PFSK-1 (cell line): ENCODE measurements at regions not wholly inside any gene's neighbourhood (a gene's known extent, or its start where the extent isn't known, plus 50 kb on each side); places are given as distances from the start of the nearest gene placed in this dataset.

Experiments used
- FOXP2 ChIP-seq: optimal IDR thresholded peaks from 2 replicates; pipeline ENCODE3; 2011; ENCODE audit warnings: borderline replicate concordance, control low read depth, inconsistent platforms; ENCODE audit not compliant: insufficient read depth; ENCODE audit errors: extremely low read length, extremely low read depth
- POLR2AphosphoS5 ChIP-seq: IDR thresholded peaks from 2 replicates; pipeline ENCODE4 v1.6.1; 2012; ENCODE audit warnings: low read depth, mild to moderate bottlenecking, control low read depth, low read length, moderate library complexity
- REST ChIP-seq, 2 experiments: IDR thresholded peaks; 2 replicates each; pipeline versions ENCODE4 v1.6.1 to v1.8.0; 2011 to 2012; ENCODE audit warnings: low read depth in 2 of 2, low read length in 2 of 2, control low read depth in 1 of 2, inconsistent platforms in 1 of 2, mild to moderate bottlenecking in 1 of 2, moderate library complexity in 1 of 2; ENCODE audit not compliant: insufficient read depth in 1 of 2
- SIN3A ChIP-seq: IDR thresholded peaks from 2 replicates; pipeline ENCODE4 v1.6.1; 2012; ENCODE audit warnings: mild to moderate bottlenecking, low read length, moderate library complexity, borderline replicate concordance; ENCODE audit not compliant: insufficient read depth
- TAF1 ChIP-seq: IDR thresholded peaks from 2 replicates; pipeline ENCODE4 v1.6.1; 2012; ENCODE audit warnings: low read length, control low read depth, borderline replicate concordance; ENCODE audit not compliant: insufficient read depth

GRCh38 chr3:145006271-145006670, 1034.6 kb downstream of the DIPK2A start:
- TF ChIP-seq POLR2AphosphoS5: no peak

- TF ChIP-seq TAF1 (no peak), REST (IDR thresholded peaks at IDR 0.05; ENCODE audit: insufficient read depth in 1 of 2, low read depth in 2 of 2, low read length in 2 of 2) (no peak), FOXP2 (no peak), SIN3A (no peak), POLR2AphosphoS5 (no peak)
Observed at GRCh38 chr3:145013931-145014330, 1042.3 kb downstream of the DIPK2A start.

GRCh38 chr3:145015253-145015652, 1043.6 kb downstream of the DIPK2A start:
- TF ChIP-seq SIN3A (no peak), POLR2AphosphoS5 (no peak), FOXP2 (no peak), TAF1 (no peak), REST (IDR thresholded peaks at IDR 0.05; ENCODE audit: insufficient read depth in 1 of 2, low read depth in 2 of 2, low read length in 2 of 2) (no peak)

- TF ChIP-seq FOXP2 (no peak), TAF1 (no peak), REST (IDR thresholded peaks at IDR 0.05; ENCODE audit: insufficient read depth in 1 of 2, low read depth in 2 of 2, low read length in 2 of 2) (no peak), SIN3A (no peak), POLR2AphosphoS5 (no peak)
Observed at GRCh38 chr3:145017959-145018358, 1046.3 kb downstream of the DIPK2A start.

- TF ChIP-seq TAF1 (no peak), FOXP2 (no peak), POLR2AphosphoS5 (no peak), SIN3A (no peak), REST (IDR thresholded peaks at IDR 0.05; ENCODE audit: insufficient read depth in 1 of 2, low read depth in 2 of 2, low read length in 2 of 2) (no peak)
Observed at GRCh38 chr3:145022447-145022846, 1050.8 kb downstream of the DIPK2A start.

GRCh38 chr3:145024700-145025099, 1053.1 kb downstream of the DIPK2A start:
- TF ChIP-seq TAF1 (no peak), SIN3A (no peak), REST (IDR thresholded peaks at IDR 0.05; ENCODE audit: insufficient read depth in 1 of 2, low read depth in 2 of 2, low read length in 2 of 2) (no peak), POLR2AphosphoS5 (no peak), FOXP2 (no peak)
